ENCODE measurements at regions not wholly inside any gene's neighbourhood (a gene's known extent, or its start where the extent isn't known, plus 50 kb on each side); places are given as distances from the start of the nearest gene placed in this dataset.

DNA sequence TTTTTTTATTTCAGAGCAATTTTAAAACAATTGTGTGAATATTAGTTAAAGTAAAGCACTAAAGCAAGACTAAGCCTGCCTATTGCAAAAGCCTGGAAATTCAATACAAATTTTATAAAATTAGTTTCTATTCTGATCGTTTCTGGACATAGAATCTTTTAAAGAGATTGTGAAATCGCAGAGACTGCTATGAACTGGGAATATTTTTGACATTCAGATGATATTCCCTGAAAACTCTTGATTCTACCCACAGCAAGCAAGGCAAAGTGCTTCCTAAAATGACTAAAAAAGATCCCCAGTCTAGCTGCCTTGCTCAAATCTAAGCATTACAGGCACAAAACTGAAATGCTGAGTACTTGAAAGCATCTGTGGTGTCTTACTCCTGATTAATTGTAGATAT lies 187.6 kb upstream of the CEP162 start:
- no peak for DNase-seq

DNA sequence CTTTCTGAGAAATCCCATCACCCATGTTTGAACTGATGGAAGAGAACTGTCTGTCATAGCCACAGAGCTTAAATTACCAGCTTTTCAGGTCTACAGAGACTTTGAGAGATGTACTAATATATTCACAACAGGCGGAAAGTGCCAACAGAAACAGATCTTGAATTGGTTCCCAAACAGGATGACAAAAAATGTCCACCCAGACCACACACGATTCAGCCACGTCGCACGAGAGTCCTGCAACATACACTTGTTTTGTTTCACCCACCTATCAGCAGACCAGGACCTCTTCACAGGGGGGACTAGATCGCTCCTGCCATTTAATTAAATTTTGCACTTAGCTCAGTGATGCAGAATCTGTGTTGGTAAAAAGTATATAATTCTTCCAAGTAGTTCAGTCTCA lies 187.1 kb upstream of the CEP162 start:
- no peak for DNase-seq

DNA sequence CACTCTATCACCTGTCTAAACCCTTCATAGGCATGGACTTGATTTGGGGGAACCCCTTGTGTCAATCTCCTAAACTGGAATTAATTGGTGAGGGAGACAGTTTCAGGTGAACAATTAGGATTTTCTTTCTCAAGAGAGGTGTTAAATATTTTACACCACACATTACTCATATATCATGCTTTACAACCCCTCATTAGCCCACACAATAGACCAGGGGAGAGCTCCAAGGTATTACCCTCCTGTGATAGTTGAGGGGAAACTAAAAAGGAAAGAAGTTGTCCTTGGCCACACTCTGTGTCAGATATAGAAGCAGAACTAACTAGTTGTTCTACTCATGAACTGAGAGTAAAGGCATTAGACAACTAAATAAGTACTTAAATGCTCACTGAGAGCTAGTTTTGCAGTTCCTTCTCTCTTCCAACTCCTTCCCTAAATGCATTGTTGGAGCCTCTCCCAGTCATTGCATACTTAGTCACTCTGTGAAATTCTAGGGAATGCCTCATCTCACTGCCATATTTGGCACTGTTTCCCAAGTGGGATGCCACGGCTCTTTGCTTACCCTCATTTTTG lies 183.7 kb upstream of the CEP162 start:
- DNase-seq = no peak

DNA sequence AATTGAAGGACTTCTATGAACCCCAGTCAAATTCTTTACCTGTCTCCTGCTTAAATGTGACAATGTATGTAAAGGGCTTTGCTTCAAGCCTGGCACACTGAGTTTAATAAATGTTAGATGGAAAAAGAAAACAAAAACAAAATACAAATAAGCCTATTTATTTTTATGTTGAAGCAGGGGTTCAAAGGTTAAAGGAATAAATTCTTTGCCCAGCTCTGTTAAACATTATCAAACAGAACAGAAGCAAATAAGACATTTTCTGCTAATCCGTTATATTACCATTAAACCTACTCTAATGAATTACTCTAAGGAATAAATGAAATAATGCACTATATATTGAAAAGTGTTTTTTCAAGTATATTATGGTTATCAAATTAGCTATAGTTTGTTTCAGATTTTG lies 182.5 kb upstream of the CEP162 start:
- no peak for DNase-seq

DNA sequence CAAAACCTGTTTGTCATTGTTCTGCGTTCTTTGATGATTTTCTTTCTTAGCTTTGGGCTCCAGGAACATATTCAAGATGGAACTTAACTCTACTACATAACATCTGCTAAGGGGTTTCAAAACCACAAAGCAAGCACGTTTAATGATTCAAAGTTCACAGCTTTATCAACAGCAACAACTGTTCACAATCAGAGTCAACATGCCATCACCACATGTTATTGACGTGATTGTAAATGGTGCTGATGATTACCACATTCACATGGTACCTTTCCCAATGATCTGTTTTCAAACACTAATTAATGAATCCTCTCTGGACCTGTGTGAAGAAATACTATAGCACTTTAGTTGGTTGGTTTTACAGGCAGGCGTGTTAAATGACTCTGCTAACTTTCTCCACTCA lies 180.6 kb upstream of the CEP162 start:
- no peak for DNase-seq

DNA sequence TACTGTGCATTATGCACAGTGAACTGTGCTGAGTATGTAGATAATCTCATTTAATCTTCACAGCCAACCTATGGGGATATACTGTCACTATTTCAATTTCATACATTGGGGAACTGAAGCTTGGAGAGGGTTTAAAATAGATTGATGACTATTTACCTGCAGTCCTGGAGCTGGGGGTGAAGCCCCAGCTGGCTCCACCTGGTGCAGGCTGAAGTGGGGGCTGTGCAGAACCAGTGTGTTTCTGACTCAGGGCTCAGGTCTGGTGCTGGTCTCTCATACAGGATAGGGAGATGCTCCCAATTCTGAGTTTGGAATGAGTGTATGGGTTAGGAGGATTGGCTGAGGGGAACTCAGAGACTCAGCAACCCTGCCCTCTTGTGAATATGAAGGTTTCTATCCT lies 176.1 kb upstream of the CEP162 start:
- no peak for DNase-seq

DNA sequence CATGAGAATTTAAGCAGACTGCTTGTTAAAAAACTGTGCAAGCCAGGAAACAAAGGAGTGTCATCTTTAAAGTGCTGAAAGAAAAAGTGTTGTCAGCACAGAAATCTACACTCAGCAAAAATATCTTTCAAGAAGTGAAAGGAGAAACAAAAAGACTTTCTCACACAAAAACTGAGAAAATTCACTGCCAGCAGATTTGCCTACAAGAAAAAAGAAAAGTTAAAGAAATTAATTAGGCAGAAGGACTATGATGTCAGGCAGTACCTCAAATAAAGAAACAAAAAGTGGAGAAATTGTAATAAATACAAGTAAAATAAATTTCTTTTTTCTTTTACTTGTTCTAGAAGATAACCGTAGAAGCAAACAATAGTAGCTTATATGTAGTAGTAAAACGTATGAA lies 171.6 kb upstream of the CEP162 start:
- no peak for DNase-seq

DNA sequence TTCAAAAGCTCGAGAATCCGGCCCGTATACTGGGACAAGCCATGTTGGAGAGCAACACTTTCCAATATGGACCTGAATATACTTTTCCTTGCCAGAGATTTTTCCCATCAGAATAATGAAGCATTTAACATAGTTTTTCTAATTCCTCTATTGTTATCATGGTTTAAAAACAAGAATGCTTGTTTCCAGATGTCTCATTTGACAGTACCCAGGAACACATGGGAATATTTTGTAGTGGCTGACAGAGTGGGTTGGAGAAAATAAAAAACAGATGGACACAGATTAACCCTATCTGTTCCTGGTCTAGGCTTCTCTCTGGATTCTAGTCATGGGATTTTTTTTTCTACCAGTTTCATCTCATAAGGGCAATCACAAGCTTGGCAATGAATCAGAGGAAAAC lies 164.8 kb upstream of the CEP162 start:
- no peak for DNase-seq

DNA sequence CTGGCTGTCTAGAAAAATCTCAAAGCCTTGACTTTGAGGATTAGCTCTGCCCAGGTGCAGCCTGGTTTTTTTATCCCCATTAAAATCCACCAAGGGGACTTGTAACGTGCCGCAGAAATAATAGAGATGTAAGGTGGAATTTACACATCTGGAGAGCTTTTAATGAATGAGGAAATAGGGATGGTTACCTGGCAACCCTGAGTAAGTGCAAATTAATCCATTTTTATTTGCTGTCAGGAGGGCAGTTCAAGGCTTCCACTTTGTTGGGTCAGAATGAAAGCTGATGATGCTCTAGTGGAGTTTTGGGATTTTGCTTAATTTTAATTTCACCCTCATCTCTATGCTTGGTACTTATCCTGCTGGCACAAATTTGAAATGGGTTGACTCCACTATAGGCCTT lies 163.4 kb upstream of the CEP162 start:
- DNase-seq = no peak

DNA sequence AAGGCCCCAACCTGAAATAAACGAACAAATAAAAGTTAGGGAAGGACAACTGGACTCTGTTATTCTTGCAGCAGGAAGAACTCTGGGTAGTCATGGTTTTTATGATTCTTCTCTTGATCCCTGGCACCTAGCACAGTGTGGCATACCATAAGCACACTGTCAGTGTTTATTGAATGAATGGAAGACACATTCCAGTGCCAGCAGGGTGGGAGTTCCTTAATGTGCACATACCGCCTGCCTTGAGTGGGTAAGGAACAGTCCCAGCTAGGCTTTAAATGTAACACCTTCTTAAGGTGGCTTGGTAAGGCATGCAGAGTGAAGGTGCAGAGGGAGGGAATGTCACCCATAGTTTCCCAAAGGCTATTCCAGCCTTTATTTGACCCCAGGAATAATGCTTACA lies 162.9 kb upstream of the CEP162 start:
- no peak for DNase-seq

DNA sequence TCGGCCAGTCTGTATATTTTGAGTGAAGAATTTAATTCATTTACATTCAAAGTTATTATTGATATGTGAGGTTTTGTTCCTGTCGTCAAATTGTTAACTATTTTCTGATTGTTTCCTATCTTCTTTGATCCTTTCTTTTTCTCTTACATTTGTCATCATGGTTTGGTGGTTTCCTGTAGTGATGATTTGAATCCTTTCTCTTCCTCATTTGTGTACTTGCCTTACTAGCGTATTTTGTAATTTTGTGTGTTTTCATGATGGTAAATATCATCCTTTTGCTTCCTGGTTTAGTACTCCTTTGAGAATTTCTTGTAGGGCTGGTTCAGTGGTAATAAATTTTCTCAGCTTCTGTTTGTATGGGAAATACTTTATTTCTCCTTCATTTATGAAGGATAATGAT lies 151.7 kb upstream of the CEP162 start:
- DNase-seq = no peak

DNA sequence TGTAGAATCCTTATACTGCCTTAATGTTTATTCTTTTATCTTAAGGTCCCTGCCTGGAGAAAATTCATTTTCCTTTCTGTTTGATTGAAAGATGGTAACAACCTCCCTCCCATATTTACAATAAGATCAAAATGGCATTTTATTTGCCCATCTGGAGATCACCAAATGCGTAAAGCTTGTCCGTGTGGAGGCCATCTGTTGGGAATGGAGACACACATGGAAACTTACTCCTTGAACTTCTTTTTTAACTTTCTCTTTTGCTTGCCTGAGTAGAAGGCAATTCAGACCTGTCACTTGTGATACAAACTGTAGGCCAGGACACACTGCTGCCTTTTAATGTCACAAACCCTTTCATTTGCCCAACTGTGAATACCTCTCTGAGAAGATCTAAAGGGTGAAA lies 144.8 kb upstream of the CEP162 start:
- no peak for DNase-seq

DNA sequence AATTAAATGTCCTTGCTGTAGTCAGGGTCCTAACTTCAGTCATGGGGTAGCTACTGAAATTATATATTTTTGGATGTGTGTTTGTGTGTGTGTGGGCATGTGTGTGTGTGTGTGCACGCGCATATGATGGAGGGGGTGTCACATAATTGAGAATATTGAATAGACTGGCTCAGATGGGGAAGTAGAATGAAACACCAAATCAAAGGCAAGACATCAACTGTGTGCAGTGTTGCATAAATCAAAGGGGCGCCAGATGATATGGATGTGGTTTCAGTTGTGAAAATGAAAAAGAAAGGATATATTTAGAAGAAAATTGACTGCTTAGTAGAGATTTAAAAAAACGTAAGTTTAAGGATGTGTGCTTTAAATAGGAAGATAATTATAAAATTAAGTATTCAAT lies 144.2 kb upstream of the CEP162 start:
- no peak for DNase-seq

DNA sequence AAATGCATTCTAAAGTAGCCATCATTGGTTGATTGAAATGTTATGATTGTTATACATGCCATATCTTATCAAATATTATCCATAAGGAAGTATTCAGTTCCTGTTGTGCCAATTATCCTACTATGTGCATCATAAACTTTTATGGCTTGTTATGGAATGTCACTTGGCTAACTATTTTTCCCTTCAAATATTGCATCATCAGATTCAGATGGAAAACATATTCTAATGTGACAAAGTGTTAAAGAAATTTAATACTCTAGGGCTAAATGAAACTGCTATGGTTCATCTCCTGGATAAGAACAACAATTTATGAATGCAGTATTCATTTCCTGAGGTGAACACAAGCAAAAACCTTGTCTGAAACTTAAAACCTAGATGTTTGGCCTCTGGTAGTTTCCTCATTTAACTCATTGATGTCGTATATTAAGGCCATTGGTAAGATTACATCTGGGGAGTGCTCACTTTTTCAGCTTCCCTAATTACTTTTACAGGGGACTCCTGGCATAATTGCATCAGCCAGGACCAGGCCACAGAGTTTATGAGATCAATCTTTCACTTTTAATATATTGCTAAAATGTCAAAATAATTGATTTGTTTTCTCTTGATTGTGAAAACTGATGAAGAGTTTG lies 134.9 kb upstream of the CEP162 start:
- DNase-seq = no peak

DNA sequence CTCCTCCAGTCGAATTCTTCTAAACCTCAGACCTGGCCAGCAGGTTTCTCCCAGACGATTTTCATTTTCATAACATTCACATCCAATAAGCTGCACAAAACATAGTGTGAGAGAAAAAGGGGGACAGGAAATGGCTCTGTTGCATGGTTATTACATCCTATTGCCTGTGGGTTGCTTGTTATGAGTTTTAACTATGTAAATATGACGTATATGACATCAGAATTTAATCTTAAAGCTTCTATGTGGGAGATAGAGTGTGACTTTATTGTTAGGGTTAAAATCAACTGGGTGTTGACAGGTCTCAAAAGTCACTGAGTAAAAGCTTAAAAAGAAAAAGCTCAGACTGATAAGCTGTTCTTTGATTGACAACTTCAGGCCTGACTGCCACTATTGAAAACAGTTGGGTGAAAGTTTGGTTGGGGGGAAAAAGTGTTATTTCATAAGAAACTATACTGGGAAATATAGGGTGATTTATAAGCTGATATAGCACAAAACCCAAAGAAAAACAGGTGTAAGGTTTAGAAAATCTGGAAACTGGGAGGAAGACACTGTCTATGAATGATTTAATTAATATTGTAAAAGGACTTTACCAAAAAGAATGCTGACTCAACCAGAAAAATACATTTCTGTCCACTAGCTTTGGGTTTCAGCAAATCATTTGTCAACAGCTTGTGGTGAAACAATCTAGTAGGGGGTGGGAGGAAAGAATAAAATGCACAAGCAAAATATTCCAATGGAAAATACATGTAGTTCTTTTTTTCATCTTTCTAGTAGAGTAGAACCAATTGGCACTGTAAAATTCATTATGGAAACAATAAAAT lies 134.1 kb upstream of the CEP162 start:
- DNase-seq = no peak

DNA sequence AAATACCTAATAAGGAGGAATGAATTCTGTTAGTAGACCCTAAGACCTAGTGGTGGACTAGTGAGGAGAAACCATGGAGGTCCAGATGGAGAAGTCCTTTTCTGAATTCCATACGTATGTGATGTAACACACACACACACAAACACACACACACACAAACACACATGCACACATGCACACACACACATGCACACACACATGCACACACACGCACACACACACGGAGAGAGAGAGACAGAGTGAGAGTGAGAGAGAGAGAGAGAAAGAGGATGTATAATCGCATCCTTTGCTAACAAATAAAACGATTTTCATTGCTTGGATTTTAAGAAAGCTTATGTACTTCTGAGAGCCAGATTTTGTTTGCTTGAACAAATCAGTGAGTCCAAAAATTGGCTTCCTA lies 132.6 kb upstream of the CEP162 start:
- DNase-seq = no peak

DNA sequence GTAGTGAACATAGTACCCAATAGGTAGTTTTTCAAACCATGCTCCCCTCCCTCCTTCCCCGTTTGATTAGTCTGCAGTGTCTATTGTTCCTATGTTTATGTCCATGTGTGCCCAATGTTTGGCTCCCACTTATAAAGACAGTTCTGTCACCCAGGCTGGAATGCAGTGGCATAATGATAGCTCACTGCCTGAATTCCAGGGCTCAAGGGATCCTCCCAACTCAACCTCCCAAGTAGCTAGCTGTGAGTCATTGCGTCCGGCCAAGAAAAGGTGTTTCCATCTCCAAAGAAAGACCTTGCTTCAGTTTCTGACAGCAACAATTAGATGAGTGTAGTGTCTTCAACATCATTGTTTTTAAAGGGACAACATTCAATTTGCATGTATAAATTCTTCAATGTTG lies 131.1 kb upstream of the CEP162 start:
- DNase-seq = no peak

DNA sequence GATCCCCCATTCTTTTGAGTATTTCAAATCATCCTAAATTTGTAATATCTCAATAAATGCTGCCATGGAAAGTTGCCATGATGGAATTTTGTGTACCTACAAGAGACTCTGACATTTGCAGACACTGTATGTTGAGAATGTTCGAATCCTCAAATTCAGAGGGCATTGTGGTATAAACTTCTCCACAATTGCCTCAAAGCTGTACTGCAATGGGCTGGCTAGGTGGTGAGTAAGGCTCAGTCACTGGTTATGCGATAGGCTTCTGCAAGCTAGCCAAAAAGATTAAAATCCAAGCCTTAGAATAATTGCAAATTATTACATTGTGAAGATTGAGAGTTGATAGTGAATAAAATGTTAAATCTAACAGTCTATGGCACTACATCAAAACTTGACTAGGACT lies 130.2 kb upstream of the CEP162 start:
- no peak for DNase-seq

DNA sequence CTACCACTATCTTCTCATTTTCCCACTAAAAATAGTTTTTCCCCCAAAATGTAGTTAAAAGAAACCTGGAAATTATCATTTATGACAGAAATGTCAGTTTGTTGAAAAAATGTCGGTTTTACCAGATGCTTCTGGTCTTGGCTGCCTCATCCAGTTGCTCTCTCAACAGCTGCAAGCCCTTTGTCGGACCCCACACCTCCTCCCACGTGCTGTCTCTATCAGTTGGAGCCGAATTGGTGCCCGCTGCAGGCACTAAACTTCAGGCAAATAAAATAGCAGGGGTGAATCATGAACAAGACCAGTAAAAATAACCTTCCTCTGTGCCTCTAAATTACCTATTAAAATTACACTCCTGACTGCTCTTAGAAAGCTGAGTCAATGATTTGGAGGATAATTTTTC lies 129.5 kb upstream of the CEP162 start:
- no peak for DNase-seq

DNA sequence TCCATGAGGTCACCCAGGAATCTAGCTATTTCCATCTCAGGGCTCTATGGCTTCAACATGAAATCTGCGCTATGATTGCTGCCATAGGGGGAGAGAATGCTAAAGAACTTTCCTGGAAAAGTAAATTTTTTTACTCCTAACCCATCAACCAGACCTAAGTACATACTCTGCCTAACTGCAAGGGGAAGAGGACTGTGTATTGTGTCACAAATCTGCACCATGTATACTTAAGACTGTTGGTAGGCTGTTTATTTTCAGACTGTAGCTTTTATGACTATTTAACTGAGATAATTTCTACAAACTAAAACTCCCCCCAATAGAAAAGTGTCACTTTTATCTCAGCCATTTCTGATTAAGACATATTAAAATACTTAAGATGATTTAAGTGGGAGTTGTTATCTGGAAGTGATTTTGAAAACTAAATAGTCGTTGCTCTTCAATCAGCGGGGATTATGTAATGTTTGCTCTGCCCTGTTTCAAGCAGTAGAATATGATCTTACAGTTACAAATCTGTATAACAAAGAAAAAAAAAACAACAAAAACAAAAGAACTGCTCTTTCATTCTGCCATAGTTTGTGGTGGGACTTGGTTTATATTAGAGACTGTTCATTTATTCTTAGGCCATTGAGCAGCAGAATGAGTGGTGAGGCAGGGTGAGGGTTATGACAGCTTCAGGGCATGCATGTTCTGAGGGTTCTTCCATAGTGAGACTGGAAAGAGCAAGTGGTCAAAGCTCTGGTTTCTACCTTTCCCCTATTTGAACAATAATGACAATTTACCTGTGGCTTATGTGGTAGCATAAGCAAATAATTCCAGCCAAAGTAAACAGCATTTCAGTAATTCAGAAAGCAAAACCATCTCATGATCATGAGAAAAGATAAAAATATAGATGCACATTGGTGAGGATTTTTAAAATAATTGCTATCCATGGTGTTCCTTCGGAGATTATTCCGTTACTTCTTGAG lies 126.3 kb upstream of the CEP162 start:
- no peak for DNase-seq

DNA sequence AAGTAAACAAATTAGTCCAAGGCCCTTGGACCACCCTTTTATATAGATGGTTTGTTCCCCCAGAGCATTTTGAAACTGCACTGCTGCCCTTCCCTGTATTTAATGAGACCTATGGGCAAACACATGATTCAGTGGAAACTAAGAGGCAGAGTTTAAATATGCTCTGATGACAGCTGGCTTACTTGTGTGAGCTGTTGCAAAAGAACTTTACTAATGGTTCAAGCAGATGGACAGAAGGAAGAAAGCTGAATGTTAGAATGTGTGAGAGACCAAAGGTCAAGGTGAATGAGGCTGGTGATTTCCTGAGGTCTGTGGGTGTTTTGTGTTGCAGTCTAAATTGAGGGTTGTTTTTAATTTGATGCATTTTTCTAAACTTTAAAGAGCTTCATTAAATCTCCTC lies 123.0 kb upstream of the CEP162 start:
- no peak for DNase-seq

DNA sequence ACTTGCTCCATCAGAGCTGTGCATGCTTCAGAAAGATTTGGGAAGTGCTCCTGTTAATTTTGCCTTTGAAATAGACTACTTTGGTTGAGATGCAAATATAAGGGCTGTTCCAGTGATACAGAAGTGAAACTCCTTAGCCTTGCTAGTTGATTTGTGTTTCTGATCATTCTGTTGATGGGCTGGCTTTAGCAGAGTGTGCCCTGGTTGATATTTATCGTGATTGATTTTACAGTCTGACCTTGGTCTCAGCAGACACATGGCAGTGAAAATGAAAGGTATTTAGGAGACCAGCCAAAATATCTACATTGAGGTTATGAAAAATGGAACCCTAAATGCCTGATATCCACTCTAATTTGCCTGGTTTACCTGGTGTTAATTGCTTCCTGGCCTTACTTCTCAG lies 122.1 kb upstream of the CEP162 start:
- DNase-seq = no peak

DNA sequence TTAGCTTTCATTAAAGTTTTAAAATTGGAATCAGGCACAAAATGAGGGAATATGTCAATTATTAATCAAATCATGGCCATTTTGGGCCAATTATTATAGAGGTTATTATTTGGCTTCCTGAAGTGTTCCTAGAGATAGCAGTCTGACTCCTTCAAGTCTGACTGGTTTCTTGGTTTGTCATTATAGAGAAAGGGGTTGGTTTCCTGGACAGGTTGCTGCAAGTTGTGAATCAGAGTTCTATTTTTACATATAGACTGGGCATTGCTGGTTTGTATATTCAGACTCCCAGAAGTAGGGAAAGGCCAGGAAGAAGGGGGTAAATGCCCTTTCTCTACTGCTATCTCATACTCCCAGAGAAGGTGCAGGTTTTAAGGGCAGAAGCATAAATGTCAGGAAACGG lies 121.4 kb upstream of the CEP162 start:
- no peak for DNase-seq
